ENCODE measurements at regions not wholly inside any gene's neighbourhood (a gene's known extent, or its start where the extent isn't known, plus 50 kb on each side); places are given as distances from the start of the nearest gene placed in this dataset.

GRCh38 chr12:88753066-88753465 lies 172.8 kb upstream of the KITLG start:
- Histone ChIP-seq H3K9ac (ENCODE audit: insufficient read depth, low read length, poor library complexity, severe bottlenecking) (no peak overlapping the region), H3K4me2 (replicated peaks; ENCODE audit: extremely low read depth, low read length, poor library complexity, severe bottlenecking) (no peak overlapping the region), H3K36me3 (replicated peaks in 1 of 2; ENCODE audit: control insufficient read depth in 1 of 2, insufficient read depth in 2 of 2, low read length in 2 of 2) (no peaks in the 10 kb centered on the region), H3K9me3 (replicated peaks in 1 of 2; ENCODE audit: control insufficient read depth in 1 of 2, insufficient read depth in 1 of 2, low read length in 2 of 2) (no peaks in the 10 kb centered on the region), H2AFZ (ENCODE audit: insufficient read depth, low read depth, low read length, poor library complexity, severe bottlenecking) (no peak overlapping the region), H4K20me1 (ENCODE audit: insufficient read depth, low read length) (no peaks in the 10 kb centered on the region), H3K4me1 (ENCODE audit: control insufficient read depth in 1 of 2, insufficient read depth in 2 of 2, low read length in 2 of 2) (no peaks in the 10 kb centered on the region), H3K4me3 (replicated peaks in 1 of 3; ENCODE audit: low read depth in 2 of 3, low read length in 3 of 3) (no peak overlapping the region), H3K27ac (ENCODE audit: low read depth in 1 of 2, low read length in 2 of 2) (no peak overlapping the region), H3K27me3 (ENCODE audit: control insufficient read depth in 2 of 2, insufficient read depth in 2 of 2, low read length in 2 of 2) (no peaks in the 10 kb centered on the region), H3K79me2 (ENCODE audit: insufficient read depth, low read length) (no peaks in the 10 kb centered on the region)
- H3K4me1 Mint-ChIP-seq, result no peaks in the 10 kb centered on the region
- H3K27me3 Mint-ChIP-seq (ENCODE audit: low read depth in 3 of 3), result peaks cover 0 to 2% (median 1%) of the 10 kb centered on the region in 3 donors
- intact Hi-C loops (cut with micrococcal nuclease), result no loop called here
- DNase-seq, result no peak
- no peak for TF ChIP-seq CTCF (IDR thresholded peaks at IDR 0.05)
- H3K36me3 Mint-ChIP-seq, result no peaks in the 10 kb centered on the region
- H3K9me3 Mint-ChIP-seq, result peaks cover 0 to 3% (median 0%) of the 10 kb centered on the region in 7 donors
- no peak overlapping the region for H3K27ac Mint-ChIP-seq
- WGBS (ENCODE audit: insufficient coverage), result 85% methylated on average over 1 of the region's 4 CpGs
- no peak overlapping the region for H3K4me3 Mint-ChIP-seq

GRCh38 chr12:88752183-88752582 lies 171.9 kb upstream of the KITLG start:
- H3K4me1 ChIP-seq (ENCODE audit: control insufficient read depth in 1 of 2, insufficient read depth in 2 of 2, low read length in 2 of 2), result no peaks in the 10 kb centered on the region
- no peak overlapping the region for H3K27ac ChIP-seq (ENCODE audit: low read depth in 1 of 2, low read length in 2 of 2)
- H3K9me3 ChIP-seq (replicated peaks in 1 of 2; ENCODE audit: control insufficient read depth in 1 of 2, insufficient read depth in 1 of 2, low read length in 2 of 2), result no peaks in the 10 kb centered on the region
- no peak overlapping the region for H3K4me3 Mint-ChIP-seq
- no peak overlapping the region for H3K27ac Mint-ChIP-seq
- no peaks in the 10 kb centered on the region for H3K36me3 Mint-ChIP-seq
- H4K20me1 ChIP-seq (ENCODE audit: insufficient read depth, low read length), result no peaks in the 10 kb centered on the region
- DNase-seq, result no peak
- H3K4me2 ChIP-seq (replicated peaks; ENCODE audit: extremely low read depth, low read length, poor library complexity, severe bottlenecking), result no peak overlapping the region
- H3K9ac ChIP-seq (ENCODE audit: insufficient read depth, low read length, poor library complexity, severe bottlenecking), result no peak overlapping the region
- H3K36me3 ChIP-seq (replicated peaks in 1 of 2; ENCODE audit: control insufficient read depth in 1 of 2, insufficient read depth in 2 of 2, low read length in 2 of 2), result no peaks in the 10 kb centered on the region
- no peak for TF ChIP-seq CTCF (IDR thresholded peaks at IDR 0.05)
- peaks cover 1 to 2% (median 2%) of the 10 kb centered on the region in 3 donors for H3K27me3 Mint-ChIP-seq (ENCODE audit: low read depth in 3 of 3)
- no peaks in the 10 kb centered on the region for H3K27me3 ChIP-seq (ENCODE audit: control insufficient read depth in 2 of 2, insufficient read depth in 2 of 2, low read length in 2 of 2)
- H2AFZ ChIP-seq (ENCODE audit: insufficient read depth, low read depth, low read length, poor library complexity, severe bottlenecking), result no peak overlapping the region
- intact Hi-C loops (cut with micrococcal nuclease), result no loop called here
- H3K9me3 Mint-ChIP-seq, result peaks cover 0 to 3% (median 0%) of the 10 kb centered on the region in 7 donors
- H3K79me2 ChIP-seq (ENCODE audit: insufficient read depth, low read length), result no peaks in the 10 kb centered on the region
- no peak overlapping the region for H3K4me3 ChIP-seq (replicated peaks in 1 of 3; ENCODE audit: low read depth in 2 of 3, low read length in 3 of 3)
- no peaks in the 10 kb centered on the region for H3K4me1 Mint-ChIP-seq
- WGBS (ENCODE audit: insufficient coverage), result no CpG with 5 or more reads among the region's 3 CpGs

Data from CD14-positive monocyte (primary cell).